Ammon's horn (tissue), 1 donor: ENCODE measurements at regions not wholly inside any gene's neighbourhood (a gene's known extent, or its start where the extent isn't known, plus 50 kb on each side); places are given as distances from the start of the nearest gene placed in this dataset.
"Not testable (repeated sequence)": the region's sequence is repeated elsewhere in the genome, so short reads cannot be mapped to it uniquely, and the experiment has no call there.

ENCODE experiments used
- DNase-seq: peaks from one replicate; pipeline ENCODE4 v3.0.0-alpha.2; 2016; ENCODE audit warnings: low spot score

- DNase-seq, result peak; percentile 46
These were observed 304.2 kb downstream of the RAB38 start for GRCh38 chr11:87871056-87871455.

DNA sequence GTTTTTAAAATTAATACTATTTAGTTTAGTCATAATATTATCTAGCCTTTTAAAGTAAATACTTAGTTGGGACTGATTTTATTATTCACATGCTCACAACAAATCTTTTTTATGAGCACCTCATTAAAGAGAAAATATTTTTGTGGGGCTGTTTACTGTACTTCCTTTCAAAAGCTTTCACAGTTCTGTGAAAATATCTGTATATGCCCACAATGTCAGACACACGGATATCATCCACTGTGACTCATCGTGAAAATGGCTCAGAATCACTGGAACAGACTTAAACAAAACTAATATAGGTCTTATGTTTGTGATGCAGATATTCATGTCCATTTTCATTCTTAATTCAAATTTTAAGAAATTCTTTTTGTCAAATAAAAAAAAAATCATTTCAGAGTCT lies 305.2 kb downstream of the RAB38 start:
- DNase-seq, result no peak

GRCh38 chr11:87866951-87867350 lies 308.3 kb downstream of the RAB38 start:
- DNase-seq, result no peak

DNA sequence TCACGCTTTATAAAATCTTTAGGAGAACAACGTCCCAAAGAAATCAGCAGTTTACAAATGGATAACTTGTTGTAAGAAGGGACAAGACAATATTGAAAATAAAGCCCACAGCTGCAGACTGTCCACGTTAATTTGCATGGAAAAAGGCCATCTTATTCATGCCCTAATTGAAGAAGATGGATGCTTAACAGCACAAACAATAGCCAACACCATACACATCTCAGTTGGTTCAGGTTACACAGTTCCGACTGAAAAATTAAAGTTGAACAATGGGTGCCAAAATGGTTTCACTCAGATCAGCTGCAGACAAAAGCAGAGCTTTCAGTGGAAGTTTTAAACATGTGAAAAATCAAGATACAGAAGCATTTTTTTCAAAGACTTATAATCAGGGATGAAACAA lies 314.2 kb downstream of the RAB38 start:
- no peak for DNase-seq

- DNase-seq, result peak; percentile 9
These were observed 315.6 kb downstream of the RAB38 start for GRCh38 chr11:87859636-87860035.

DNA sequence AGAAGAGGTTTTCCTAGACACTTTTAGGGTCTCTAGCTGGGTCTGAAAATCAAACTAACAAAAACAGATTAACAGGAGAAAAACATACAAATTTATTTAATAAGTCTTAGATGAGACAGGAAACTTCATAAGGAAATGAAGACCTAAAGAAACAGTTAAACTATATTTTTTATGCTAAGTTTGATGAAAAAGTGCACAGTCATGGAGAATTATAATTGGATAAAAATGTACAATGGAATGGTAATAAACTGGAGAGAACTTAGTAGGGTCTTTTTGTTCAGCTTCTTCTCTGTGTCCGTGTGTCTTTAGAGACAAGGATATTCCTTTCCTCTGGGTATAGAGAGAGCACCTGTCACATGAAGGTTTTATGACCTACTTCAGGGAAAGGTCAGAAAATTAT lies 323.4 kb downstream of the RAB38 start:
- no peak for DNase-seq

GRCh38 chr11:87851234-87851633 lies 324.0 kb downstream of the RAB38 start:
- no peak for DNase-seq

DNA sequence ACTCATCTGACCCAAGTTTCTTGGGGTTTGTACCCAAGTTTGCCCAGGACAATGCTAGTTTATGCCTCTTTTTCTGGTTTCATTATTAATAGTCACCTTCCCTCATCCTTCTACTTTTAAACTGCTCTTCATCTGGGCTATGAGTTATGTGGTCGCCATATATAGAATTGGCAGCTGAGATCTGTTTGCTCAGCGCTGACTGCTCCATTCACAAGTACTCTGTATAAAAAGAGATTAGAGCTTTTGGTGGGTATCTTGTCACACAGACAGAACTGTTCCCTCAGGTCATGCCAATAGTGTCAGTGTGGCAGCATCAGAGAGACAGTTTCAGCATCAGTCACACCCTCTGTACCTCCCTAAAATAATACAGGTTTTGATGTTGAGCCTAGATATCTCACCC lies 326.0 kb downstream of the RAB38 start:
- no peak for DNase-seq

- no peak for DNase-seq
These were observed 334.5 kb downstream of the RAB38 start for GRCh38 chr11:87840786-87841185.

DNA sequence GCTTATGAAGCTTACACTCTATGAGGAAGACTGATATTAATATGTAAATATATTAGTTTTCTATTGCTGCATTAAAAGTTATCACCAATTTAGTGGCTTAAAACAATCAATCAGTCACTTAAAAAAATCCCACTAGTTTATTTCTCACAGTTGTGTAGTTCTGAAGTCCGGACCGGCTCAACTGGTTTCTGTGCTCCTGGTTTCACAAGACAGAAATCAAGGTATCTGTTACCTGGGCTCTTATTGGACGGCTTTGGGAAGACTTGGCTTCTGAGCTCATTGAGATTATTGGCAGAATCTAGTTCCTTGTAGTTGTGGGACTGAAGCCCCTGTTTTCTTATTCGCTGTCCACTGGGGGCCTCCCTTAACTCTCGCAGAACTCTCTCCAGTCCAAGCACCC lies 343.0 kb downstream of the RAB38 start:
- DNase-seq, result no peak

DNA sequence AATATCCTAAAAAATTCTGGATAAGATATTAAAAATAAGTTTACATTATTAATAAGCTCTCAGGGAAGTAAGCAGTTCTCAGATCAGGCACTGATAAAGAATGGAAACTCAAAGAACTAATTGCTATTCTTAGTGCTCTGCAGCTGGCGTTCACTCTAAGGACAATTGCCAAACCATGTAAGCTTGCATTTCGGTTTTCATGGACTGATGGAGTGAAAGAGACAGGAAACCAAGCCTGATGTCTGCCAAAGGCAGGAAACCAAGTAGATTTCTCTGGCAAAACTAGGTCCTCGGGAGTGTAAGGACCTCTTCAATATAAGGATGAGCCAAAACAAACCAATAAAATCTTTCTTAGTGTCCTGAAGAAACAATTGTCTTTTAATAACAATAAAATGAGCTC lies 355.2 kb downstream of the RAB38 start:
- peak; percentile 51 for DNase-seq

DNA sequence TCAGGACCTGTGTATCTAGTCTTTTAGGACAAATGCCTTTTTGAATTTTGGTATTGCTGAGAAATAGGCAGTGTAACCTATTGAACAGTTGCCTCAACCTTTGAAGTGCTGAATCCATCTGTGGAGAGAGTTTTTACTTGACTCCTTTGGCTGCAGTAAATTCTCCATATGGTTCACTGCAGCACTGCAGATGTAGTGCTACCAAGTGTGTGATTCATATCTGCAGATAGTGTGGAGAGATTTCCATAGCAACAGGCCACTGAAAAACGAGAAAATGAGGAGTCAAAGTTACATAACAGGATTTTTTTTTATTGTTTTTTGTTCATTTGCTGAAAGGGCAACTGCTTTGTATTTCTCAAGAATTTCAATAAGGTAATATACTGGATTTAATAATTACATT lies 356.1 kb downstream of the RAB38 start:
- DNase-seq, result peak; percentile 58

DNA sequence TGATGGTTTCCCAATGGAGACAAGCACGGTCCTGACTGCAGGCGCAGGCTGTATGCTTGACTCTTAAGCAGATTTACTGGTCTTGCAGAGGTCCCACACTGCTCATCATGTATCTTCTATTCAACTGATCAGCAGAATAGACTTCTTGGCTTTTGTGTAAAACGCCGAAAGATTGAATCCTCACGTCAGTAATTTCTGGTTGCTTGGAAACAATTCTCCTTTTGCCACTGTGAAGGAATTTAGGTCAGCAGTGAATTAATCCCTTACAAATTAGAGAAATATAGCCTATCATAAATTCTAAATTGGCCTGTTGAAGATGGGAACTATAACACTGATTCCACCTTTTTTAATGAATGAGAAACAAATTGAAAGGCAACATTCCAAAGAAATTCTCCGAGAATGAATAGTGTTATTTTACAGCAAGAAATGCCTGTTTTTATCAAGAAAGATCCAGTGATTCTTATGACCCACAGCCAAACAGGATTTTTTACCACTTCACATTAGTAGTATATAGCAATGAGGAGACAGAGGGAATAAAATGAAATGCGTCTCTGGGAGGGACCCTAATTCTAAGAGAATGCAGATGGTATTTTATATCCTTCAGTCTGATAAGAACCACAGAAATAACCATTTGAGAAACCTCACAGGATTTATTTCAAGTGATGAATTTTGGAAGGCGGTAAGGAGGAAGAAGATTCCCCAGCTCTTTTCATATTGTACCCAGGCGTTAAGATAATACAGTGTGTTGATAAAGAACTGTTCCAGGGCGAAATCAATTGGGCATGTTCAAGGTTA lies 362.5 kb downstream of the RAB38 start:
- peak; percentile 3 for DNase-seq

GRCh38 chr11:87810486-87810885 lies 364.8 kb downstream of the RAB38 start:
- DNase-seq, result no peak

GRCh38 chr11:87809256-87809655 lies 366.0 kb downstream of the RAB38 start:
- no peak for DNase-seq

DNA sequence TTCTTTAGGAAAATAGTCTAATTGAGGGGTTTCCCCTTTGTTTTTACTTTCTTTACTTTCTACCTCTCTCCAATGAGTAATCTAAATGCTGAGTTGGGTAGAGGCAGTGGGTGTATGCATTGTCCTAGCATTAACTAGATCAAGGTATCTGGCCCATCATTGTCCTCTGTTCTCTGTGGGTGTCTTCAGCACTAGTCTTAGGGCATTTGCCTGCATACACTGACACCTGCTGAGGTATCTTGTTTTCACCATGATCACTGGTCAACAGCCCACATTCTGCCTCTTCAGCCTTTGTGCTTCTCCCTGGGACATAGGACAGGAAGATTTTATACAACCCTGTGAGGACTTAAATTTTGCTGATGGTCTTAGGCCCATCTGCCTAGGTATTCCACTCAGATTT lies 371.1 kb downstream of the RAB38 start:
- DNase-seq, result no peak

DNA sequence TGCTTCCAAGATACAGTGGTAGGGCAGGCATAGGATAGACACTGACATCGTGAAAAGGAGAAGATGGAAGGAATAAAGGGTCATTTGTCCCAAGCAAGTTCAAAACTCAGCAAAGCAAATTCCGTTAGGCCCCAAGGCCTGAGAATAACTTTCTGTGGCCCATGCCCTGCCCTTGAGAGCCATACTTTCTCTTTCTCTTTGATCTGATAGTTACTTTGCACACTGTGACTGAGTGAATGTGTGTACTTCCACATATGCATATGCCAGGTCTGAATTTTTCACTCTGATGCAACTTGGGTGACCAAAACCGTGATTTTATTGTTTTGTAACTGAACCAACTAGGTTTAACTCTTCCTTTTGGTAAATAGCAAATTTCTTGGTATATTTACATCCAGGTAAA lies 371.5 kb downstream of the RAB38 start:
- DNase-seq, result no peak

GRCh38 chr11:87784862-87785261 lies 390.4 kb downstream of the RAB38 start:
- not testable (repeated sequence) for DNase-seq

DNA sequence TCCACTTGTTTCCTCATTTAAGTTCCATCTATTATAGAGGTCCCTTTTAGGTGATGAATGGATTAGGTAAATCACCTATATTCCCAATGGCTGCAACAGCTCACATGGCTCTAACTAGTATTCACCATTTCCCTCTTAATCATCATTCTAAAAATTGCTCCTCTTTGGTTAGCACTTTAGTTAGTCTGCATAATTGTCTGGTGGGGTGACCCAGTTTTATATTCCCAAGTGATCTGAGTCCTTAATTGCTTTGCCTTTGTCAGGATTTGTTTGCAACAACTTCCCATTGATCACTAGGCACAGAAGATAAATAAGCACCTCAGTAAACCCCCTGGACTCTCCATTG lies 395.2 kb downstream of the RAB38 start:
- no peak for DNase-seq

- no peak for DNase-seq
These were observed 395.8 kb downstream of the RAB38 start for GRCh38 chr11:87779276-87780067.

DNA sequence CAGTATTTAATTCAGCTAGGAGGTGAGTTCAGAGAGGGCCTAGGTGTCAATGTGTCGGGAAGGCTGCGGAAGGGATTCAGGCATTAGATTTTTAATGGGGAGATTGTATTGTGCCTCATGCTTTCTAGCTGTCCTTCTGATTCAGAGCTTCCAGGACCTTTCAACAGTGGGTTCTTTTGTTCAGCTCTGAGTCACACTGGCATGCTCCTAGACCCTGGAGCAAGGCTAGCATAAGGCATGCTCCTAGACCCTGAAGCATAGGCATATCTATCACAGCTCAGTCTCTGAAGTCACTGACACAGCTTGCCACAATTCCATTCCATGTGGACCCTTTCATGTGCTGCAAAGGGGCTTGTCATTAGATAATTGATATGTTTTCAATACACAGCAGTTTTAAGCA lies 396.9 kb downstream of the RAB38 start:
- DNase-seq, result peak; percentile 48

- no peak for DNase-seq
These were observed 400.2 kb downstream of the RAB38 start for GRCh38 chr11:87775036-87775435.

- DNase-seq, result no peak
These were observed 405.6 kb downstream of the RAB38 start for GRCh38 chr11:87769661-87770060.

DNA sequence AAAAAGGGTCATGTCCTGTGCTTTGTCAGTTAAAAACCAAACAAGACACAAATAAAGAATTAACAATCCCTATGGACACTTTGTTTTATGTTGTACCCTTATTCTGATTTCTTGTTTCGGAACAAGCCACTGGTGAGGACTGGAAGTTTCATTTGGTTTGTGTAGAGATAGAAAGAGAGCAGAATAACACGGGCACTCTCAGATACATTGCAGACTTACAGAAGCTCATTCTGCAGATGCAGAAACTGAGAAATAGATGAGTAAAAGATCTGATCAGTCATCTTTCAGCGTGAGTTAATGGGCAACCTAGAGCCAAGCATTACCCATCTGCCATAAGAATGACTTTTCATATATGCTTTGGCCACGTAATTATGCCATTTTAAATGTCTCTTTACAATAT lies 407.6 kb downstream of the RAB38 start:
- DNase-seq, result no peak
